22Rv1 (cell line): ENCODE measurements at regions not wholly inside any gene's neighbourhood (a gene's known extent, or its start where the extent isn't known, plus 50 kb on each side); places are given as distances from the start of the nearest gene placed in this dataset.
"Not testable (repeated sequence)": the region's sequence is repeated elsewhere in the genome, so short reads cannot be mapped to it uniquely, and the experiment has no call there.

Experiments used
- ZFX ChIP-seq: fragments of 450-650 bp; IDR thresholded peaks from 2 replicates; pipeline ENCODE4 v1.6.1; 2017; ENCODE audit warnings: antibody characterized with exemption, borderline replicate concordance
- TF ChIP-seq, protein P1 (sequence below): fragments of 450-650 bp; IDR thresholded peaks from 2 replicates; pipeline ENCODE4 v1.5.1; 2017; ENCODE audit warnings: mild to moderate bottlenecking

DNA sequence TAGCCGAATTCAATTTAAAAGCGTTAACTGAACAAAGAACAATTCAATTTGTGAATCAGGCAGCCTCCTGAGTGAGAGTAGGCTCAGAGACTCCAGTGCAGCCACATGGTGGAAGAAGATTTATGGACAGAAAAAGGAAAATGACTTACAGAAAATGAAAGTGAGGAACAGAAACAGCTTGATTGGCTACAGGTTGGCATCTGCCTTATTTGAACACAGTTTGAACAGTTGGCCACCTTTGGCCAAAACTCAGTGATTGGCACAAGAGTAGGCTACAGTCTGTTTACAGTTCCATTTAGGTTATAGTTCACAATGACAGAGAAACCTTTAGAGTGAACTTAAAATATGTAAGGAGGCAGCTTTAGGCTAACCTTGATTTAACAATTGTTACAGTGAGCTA is 86.3 kb upstream of the CCDC71L start:
- TF ChIP-seq, protein P1, sequence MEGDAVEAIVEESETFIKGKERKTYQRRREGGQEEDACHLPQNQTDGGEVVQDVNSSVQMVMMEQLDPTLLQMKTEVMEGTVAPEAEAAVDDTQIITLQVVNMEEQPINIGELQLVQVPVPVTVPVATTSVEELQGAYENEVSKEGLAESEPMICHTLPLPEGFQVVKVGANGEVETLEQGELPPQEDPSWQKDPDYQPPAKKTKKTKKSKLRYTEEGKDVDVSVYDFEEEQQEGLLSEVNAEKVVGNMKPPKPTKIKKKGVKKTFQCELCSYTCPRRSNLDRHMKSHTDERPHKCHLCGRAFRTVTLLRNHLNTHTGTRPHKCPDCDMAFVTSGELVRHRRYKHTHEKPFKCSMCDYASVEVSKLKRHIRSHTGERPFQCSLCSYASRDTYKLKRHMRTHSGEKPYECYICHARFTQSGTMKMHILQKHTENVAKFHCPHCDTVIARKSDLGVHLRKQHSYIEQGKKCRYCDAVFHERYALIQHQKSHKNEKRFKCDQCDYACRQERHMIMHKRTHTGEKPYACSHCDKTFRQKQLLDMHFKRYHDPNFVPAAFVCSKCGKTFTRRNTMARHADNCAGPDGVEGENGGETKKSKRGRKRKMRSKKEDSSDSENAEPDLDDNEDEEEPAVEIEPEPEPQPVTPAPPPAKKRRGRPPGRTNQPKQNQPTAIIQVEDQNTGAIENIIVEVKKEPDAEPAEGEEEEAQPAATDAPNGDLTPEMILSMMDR = not testable (repeated sequence)
- not testable (repeated sequence) for TF ChIP-seq ZFX
